ENCODE measurements at regions not wholly inside any gene's neighbourhood (a gene's known extent, or its start where the extent isn't known, plus 50 kb on each side); places are given as distances from the start of the nearest gene placed in this dataset.

- no peak for DNase-seq
Observed at GRCh38 chr17:79214940-79215604, 140.4 kb downstream of the ENGASE start.

- no peak for DNase-seq
Observed at GRCh38 chr17:79214459-79214858, 139.8 kb downstream of the ENGASE start.

- no peak for DNase-seq
Observed at GRCh38 chr17:79213305-79213704, 138.7 kb downstream of the ENGASE start.

GRCh38 chr17:79212149-79213087 lies 137.8 kb downstream of the ENGASE start:
- DNase-seq = no peak

GRCh38 chr17:79211061-79211770 lies 136.6 kb downstream of the ENGASE start:
- DNase-seq = no peak

GRCh38 chr17:79210638-79211037 lies 136.0 kb downstream of the ENGASE start:
- no peak for DNase-seq

GRCh38 chr17:79207960-79208359 lies 133.3 kb downstream of the ENGASE start:
- DNase-seq = no peak

- no peak for DNase-seq
Observed at GRCh38 chr17:79205688-79206205, 131.1 kb downstream of the ENGASE start.

- DNase-seq = no peak
Observed at GRCh38 chr17:79204261-79204660, 129.6 kb downstream of the ENGASE start.

GRCh38 chr17:79203657-79204056 lies 129.0 kb downstream of the ENGASE start:
- DNase-seq = no peak

- no peak for DNase-seq
Observed at GRCh38 chr17:79203016-79203415, 128.4 kb downstream of the ENGASE start.

- DNase-seq = no peak
Observed at GRCh38 chr17:79202480-79202879, 127.9 kb downstream of the ENGASE start.

GRCh38 chr17:79201536-79202227 lies 127.1 kb downstream of the ENGASE start:
- DNase-seq = no peak

- DNase-seq = no peak
Observed at GRCh38 chr17:79201119-79201518, 126.5 kb downstream of the ENGASE start.

GRCh38 chr17:79196913-79197312 lies 122.3 kb downstream of the ENGASE start:
- no peak for DNase-seq

GRCh38 chr17:79192503-79193351 lies 118.1 kb downstream of the ENGASE start:
- DNase-seq = no peak

GRCh38 chr17:79191270-79191934 lies 116.8 kb downstream of the ENGASE start:
- DNase-seq = no peak

GRCh38 chr17:79189305-79189704 lies 114.7 kb downstream of the ENGASE start:
- DNase-seq = no peak

- no peak for DNase-seq
Observed at GRCh38 chr17:79188685-79189084, 114.1 kb downstream of the ENGASE start.

- no peak for DNase-seq
Observed at GRCh38 chr17:79188048-79188447, 113.4 kb downstream of the ENGASE start.

GRCh38 chr17:79187186-79187585 lies 112.6 kb downstream of the ENGASE start:
- DNase-seq = no peak
